ENCODE measurements at regions not wholly inside any gene's neighbourhood (a gene's known extent, or its start where the extent isn't known, plus 50 kb on each side); places are given as distances from the start of the nearest gene placed in this dataset.
A peak's percentile ranks its signal among the peaks of the same experiment; 100 is the strongest.
"Not testable (repeated sequence)": the region's sequence is repeated elsewhere in the genome, so short reads cannot be mapped to it uniquely, and the experiment has no call there.

DNA sequence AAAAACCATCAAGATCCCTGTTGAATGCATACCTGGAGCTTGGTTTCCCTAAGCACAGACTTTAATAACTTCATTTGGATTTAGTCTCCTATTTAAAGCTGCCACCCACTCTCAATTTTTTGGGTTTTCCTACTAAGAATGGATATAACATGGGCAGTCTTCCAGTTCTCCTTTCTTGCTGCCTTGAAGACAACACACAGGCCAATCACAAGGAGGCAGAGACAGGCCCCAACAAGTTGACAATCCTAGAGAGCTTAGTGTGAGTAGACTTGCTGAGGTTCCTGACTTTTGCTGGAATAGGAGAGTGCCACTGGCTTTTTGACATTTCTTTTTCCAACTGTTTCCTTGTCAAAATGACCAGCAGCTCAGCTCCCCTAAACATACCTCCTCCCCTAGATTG lies 112.3 kb upstream of the ESR1 start:
- Histone ChIP-seq H3K36me3 (ENCODE audit: control insufficient read depth in 4 of 4, insufficient read depth in 4 of 4, low read length in 4 of 4) (no peaks in the 10 kb centered on the region), H3K27me3 (ENCODE audit: control insufficient read depth in 3 of 3, insufficient read depth in 3 of 3, low read length in 2 of 3) (no peaks in the 10 kb centered on the region), H3K4me3 (no peak overlapping the region), H3K9ac (ENCODE audit: insufficient read depth in 1 of 2, low read length in 2 of 2) (no peak overlapping the region), H3K4me1 (ENCODE audit: control insufficient read depth in 5 of 5, insufficient read depth in 5 of 5, low read length in 5 of 5) (peaks cover 0 to 10% (median 0%) of the 10 kb centered on the region in 5 donors), H3K27ac (ENCODE audit: low read depth in 1 of 2, low read length in 1 of 2) (no peak overlapping the region), H3K9me3 (ENCODE audit: control insufficient read depth in 4 of 4, insufficient read depth in 3 of 4, low read length in 3 of 4) (no peaks in the 10 kb centered on the region)
- DNase-seq (no peak), ATAC-seq (ENCODE audit: insufficient read depth, low FRiP score) (no peak)
- TF ChIP-seq, protein P1, sequence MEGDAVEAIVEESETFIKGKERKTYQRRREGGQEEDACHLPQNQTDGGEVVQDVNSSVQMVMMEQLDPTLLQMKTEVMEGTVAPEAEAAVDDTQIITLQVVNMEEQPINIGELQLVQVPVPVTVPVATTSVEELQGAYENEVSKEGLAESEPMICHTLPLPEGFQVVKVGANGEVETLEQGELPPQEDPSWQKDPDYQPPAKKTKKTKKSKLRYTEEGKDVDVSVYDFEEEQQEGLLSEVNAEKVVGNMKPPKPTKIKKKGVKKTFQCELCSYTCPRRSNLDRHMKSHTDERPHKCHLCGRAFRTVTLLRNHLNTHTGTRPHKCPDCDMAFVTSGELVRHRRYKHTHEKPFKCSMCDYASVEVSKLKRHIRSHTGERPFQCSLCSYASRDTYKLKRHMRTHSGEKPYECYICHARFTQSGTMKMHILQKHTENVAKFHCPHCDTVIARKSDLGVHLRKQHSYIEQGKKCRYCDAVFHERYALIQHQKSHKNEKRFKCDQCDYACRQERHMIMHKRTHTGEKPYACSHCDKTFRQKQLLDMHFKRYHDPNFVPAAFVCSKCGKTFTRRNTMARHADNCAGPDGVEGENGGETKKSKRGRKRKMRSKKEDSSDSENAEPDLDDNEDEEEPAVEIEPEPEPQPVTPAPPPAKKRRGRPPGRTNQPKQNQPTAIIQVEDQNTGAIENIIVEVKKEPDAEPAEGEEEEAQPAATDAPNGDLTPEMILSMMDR (IDR thresholded peaks at IDR 0.05; ENCODE audit: control extremely low read depth, extremely low read depth) = no peak

DNA sequence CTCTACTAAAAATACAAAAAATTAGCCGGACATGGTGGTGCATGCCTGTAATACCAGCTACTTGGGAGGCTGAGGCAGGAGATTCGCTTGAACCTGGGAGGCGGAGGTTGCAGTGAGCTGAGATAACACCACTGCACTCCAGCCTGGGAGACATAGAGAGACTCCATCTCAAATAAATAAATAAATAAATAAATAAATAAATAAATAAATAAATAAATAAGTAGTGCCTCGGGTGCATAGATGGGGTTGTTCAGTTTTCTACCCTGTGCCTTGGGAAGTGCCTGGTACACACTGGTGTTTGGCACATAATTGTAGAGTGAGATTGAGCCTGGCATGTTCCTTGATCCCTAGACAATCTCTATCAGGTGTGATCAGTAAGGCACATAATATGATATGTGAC lies 111.2 kb upstream of the ESR1 start:
- H3K9ac ChIP-seq (ENCODE audit: insufficient read depth in 1 of 2, low read length in 2 of 2); H3K27me3 ChIP-seq (ENCODE audit: control insufficient read depth in 3 of 3, insufficient read depth in 3 of 3, low read length in 2 of 3); DNase-seq; H3K4me3 ChIP-seq; H3K27ac ChIP-seq (ENCODE audit: low read depth in 1 of 2, low read length in 1 of 2); H3K36me3 ChIP-seq (ENCODE audit: control insufficient read depth in 4 of 4, insufficient read depth in 4 of 4, low read length in 4 of 4); H3K4me1 ChIP-seq (ENCODE audit: control insufficient read depth in 5 of 5, insufficient read depth in 5 of 5, low read length in 5 of 5); ATAC-seq (ENCODE audit: insufficient read depth, low FRiP score); H3K9me3 ChIP-seq (ENCODE audit: control insufficient read depth in 4 of 4, insufficient read depth in 3 of 4, low read length in 3 of 4): not testable (repeated sequence)
- 97 to 98% methylated on average over 4 of the region's 4 CpGs for WGBS, 2 donors

DNA sequence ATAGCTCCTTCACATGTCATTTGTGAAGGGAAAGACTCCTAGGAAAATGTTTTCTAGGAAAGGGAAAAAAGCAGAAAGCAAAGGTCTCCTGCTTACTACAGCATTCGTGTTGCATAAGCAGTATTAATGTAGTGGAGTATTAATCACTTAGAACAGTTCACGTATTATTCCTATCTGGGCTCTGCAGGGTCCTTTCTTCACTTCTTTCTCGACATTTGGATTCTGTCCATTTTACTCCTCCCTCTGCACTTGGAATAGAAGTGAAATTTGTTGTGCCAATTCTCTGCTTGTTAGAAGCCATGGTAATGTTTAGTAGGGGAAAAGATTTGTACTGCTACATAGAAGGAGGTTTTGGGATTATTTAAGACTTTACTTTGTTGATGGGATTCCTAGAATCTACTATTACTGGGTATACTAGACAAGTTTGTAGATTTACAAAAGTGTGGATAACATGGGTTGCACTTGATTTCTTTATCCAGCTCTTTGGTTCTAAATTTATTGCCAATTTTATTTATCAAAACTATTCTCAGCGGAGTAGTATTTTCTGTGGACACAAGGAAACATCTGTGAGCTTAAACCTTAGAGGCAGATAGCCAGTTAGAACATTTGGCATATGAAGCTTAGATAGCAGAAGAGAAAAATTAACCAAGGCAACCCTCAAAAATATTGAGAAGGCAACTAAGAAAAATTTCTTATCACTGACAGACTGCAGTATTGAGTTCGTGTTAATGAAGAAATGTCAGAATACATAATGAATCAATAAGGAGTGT lies 108.4 kb upstream of the ESR1 start:
- Histone ChIP-seq H3K4me1 (ENCODE audit: control insufficient read depth in 5 of 5, insufficient read depth in 5 of 5, low read length in 5 of 5) (peaks cover 0 to 12% (median 0%) of the 10 kb centered on the region in 5 donors), H3K27ac (ENCODE audit: low read depth in 1 of 2, low read length in 1 of 2) (no peak overlapping the region), H3K4me3 (no peak overlapping the region), H3K9me3 (ENCODE audit: control insufficient read depth in 4 of 4, insufficient read depth in 3 of 4, low read length in 3 of 4) (no peaks in the 10 kb centered on the region), H3K27me3 (ENCODE audit: control insufficient read depth in 3 of 3, insufficient read depth in 3 of 3, low read length in 2 of 3) (no peaks in the 10 kb centered on the region), H3K9ac (ENCODE audit: insufficient read depth in 1 of 2, low read length in 2 of 2) (no peak overlapping the region), H3K36me3 (ENCODE audit: control insufficient read depth in 4 of 4, insufficient read depth in 4 of 4, low read length in 4 of 4) (no peaks in the 10 kb centered on the region)
- 75 to 85% methylated on average over 5 of the region's 5 CpGs for WGBS, 2 donors
- ATAC-seq (ENCODE audit: insufficient read depth, low FRiP score) (no peak), DNase-seq (peak in 1 of 3 donors; percentile 72)
- TF ChIP-seq, protein P1 (IDR thresholded peaks at IDR 0.05; ENCODE audit: control extremely low read depth, extremely low read depth) = no peak

DNA sequence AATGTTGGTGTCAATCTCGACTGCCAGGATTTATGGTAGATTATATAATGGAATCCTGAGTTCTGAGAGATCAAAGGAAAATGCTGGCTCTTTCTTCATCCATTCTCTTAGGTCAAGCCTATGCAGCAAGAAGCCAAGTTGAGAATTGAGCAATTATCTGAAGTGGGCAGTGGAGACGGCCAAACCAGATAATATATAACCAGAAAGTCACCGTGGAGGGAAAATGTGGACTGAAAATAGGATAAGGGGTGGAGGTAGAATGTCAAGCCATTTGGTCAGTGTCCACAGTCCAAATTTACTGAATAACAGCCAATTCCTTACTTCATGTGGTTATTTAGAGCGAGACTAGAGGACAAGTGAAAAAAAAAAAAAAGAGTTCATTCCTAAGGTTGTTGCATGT lies 107.8 kb upstream of the ESR1 start:
- Histone ChIP-seq H3K36me3 (ENCODE audit: control insufficient read depth in 4 of 4, insufficient read depth in 4 of 4, low read length in 4 of 4) (no peaks in the 10 kb centered on the region), H3K27me3 (ENCODE audit: control insufficient read depth in 3 of 3, insufficient read depth in 3 of 3, low read length in 2 of 3) (no peaks in the 10 kb centered on the region), H3K9ac (ENCODE audit: insufficient read depth in 1 of 2, low read length in 2 of 2) (no peak overlapping the region), H3K9me3 (ENCODE audit: control insufficient read depth in 4 of 4, insufficient read depth in 3 of 4, low read length in 3 of 4) (no peaks in the 10 kb centered on the region), H3K4me1 (ENCODE audit: control insufficient read depth in 5 of 5, insufficient read depth in 5 of 5, low read length in 5 of 5) (peaks cover 0 to 12% (median 0%) of the 10 kb centered on the region in 5 donors), H3K4me3 (no peak overlapping the region), H3K27ac (ENCODE audit: low read depth in 1 of 2, low read length in 1 of 2) (no peak overlapping the region)
- peak; percentile 34 for ATAC-seq (ENCODE audit: insufficient read depth, low FRiP score)
- peak in 2 of 3 donors; percentile 64 to 74 for DNase-seq
- TF ChIP-seq, protein P1 (IDR thresholded peaks at IDR 0.05; ENCODE audit: control extremely low read depth, extremely low read depth) = no peak
- 48 to 81% methylated on average over 4 of the region's 4 CpGs for WGBS, 2 donors
